HEK293T (cell line): ENCODE measurements at regions not wholly inside any gene's neighbourhood (a gene's known extent, or its start where the extent isn't known, plus 50 kb on each side); places are given as distances from the start of the nearest gene placed in this dataset.

Source experiments
- CTCF ChIA-PET: fragments of 350-600 bp; formaldehyde crosslinking; extraction: SDS; loops from one replicate; lab custom pipeline; 2021; ENCODE audit warnings: antibody characterized with exemption, inconsistent platforms; lab: Yijun Ruan, JAX
- POLR2A ChIA-PET: fragments of 350-600 bp; formaldehyde crosslinking; extraction: SDS; loops from one replicate; lab custom pipeline; 2020; ENCODE audit warnings: antibody characterized with exemption, inconsistent platforms; lab: Yijun Ruan, JAX
- DNase-seq: peaks from one replicate; pipeline ENCODE4 v3.0.0; 2012; ENCODE audit warnings: mixed read lengths; ENCODE audit errors: extremely low spot score
- ARNT ChIP-seq: fragments of 450-650 bp; IDR thresholded peaks from 2 replicates; pipeline ENCODE4 v1.6.1; 2017; ENCODE audit warnings: mild to moderate bottlenecking
- BHLHE40 ChIP-seq: fragments of 450-650 bp; IDR thresholded peaks from 2 replicates; pipeline ENCODE4 v1.6.1; 2016; ENCODE audit warnings: mild to moderate bottlenecking, moderate library complexity, borderline replicate concordance
- CTBP1 ChIP-seq: fragments of 450-650 bp; IDR thresholded peaks from 2 replicates; pipeline ENCODE4 v1.6.1; 2016; ENCODE audit warnings: borderline replicate concordance
- ELF4 ChIP-seq: fragments of 450-650 bp; IDR thresholded peaks from 2 replicates; pipeline ENCODE4 v1.6.1; 2017; ENCODE audit warnings: antibody characterized with exemption
- FOXA1 ChIP-seq: fragments of 450-650 bp; IDR thresholded peaks from 2 replicates; pipeline ENCODE4 v1.6.1; 2016; ENCODE audit warnings: mild to moderate bottlenecking
- FOXK2 ChIP-seq: fragments of 450-650 bp; IDR thresholded peaks from 2 replicates; pipeline ENCODE4 v1.6.1; 2016; ENCODE audit warnings: mild to moderate bottlenecking
- FOXM1 ChIP-seq: fragments of 450-650 bp; IDR thresholded peaks from 2 replicates; pipeline ENCODE4 v1.6.1; 2017; ENCODE audit warnings: mild to moderate bottlenecking, borderline replicate concordance
- HDGF ChIP-seq: fragments of 450-650 bp; IDR thresholded peaks from 2 replicates; pipeline ENCODE4 v1.6.1; 2017; ENCODE audit warnings: antibody characterized with exemption, borderline replicate concordance
- L3MBTL2 ChIP-seq: fragments of 450-650 bp; conservative IDR thresholded peaks from 2 replicates; pipeline ENCODE4 v1.6.1; 2016; ENCODE audit warnings: mild to moderate bottlenecking
- LEF1 ChIP-seq: fragments of 450-650 bp; IDR thresholded peaks from 2 replicates; pipeline ENCODE4 v1.6.1; 2017; ENCODE audit warnings: mild to moderate bottlenecking, borderline replicate concordance
- NFRKB ChIP-seq: fragments of 450-650 bp; IDR thresholded peaks from 2 replicates; pipeline ENCODE4 v1.6.1; 2016; ENCODE audit warnings: mild to moderate bottlenecking, moderate library complexity
- SP1 ChIP-seq: fragments of 450-650 bp; IDR thresholded peaks from 2 replicates; pipeline ENCODE4 v1.6.1; 2017
- SUZ12 ChIP-seq: fragments of 450-650 bp; IDR thresholded peaks from 2 replicates; pipeline ENCODE4 v1.6.1; 2016; ENCODE audit warnings: mild to moderate bottlenecking
- TARDBP ChIP-seq: fragments of 450-650 bp; IDR thresholded peaks from 2 replicates; pipeline ENCODE4 v1.6.1; 2016
- ZNF384 ChIP-seq: fragments of 450-650 bp; IDR thresholded peaks from 2 replicates; pipeline ENCODE4 v1.6.1; 2016
- TF ChIP-seq, protein P1 (sequence below): fragments of 450-650 bp; IDR thresholded peaks from 2 replicates; pipeline ENCODE4 v1.6.1; 2016

DNA sequence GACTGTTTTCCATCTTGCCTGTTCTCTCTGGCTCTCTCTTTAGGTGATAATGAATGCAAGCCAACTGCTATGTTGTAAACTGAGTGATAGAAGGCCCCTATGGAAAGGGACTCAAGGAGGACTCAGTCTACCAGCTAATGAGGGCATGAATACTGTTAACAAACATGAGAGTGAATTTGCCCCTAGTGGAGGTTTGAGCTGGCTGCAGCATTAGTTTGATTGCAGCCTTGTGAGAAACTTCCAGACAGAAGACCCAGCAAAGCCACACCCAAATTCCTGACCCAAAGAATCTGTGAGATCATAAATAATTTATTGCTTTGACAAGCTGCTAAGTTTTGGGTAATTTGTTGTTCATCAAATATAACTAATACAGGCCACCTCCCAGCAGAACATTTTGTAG, 50.0 kb upstream of the PLCB1 start:
- no peak for TF ChIP-seq NFRKB
- no peak for TF ChIP-seq CTBP1
- TF ChIP-seq HDGF, result no peak
- no peak for TF ChIP-seq LEF1
- no peak for TF ChIP-seq L3MBTL2
- no peak for TF ChIP-seq ARNT
- no peak for TF ChIP-seq FOXA1
- no peak for TF ChIP-seq ELF4
- TF ChIP-seq FOXK2, result no peak
- no peak for TF ChIP-seq BHLHE40
- TF ChIP-seq TARDBP, result no peak
- TF ChIP-seq SP1, result no peak
- TF ChIP-seq FOXM1, result no peak
- TF ChIP-seq, protein P1, sequence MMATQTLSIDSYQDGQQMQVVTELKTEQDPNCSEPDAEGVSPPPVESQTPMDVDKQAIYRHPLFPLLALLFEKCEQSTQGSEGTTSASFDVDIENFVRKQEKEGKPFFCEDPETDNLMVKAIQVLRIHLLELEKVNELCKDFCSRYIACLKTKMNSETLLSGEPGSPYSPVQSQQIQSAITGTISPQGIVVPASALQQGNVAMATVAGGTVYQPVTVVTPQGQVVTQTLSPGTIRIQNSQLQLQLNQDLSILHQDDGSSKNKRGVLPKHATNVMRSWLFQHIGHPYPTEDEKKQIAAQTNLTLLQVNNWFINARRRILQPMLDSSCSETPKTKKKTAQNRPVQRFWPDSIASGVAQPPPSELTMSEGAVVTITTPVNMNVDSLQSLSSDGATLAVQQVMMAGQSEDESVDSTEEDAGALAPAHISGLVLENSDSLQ, result no peak
- no peak for TF ChIP-seq SUZ12
- TF ChIP-seq ZNF384, result no peak
- POLR2A ChIA-PET, result no interaction called here
- peak; percentile 33 for DNase-seq
- CTCF ChIA-PET, result interaction anchor here (0.5 to 1.0 kb wide), 2 partner anchors 43 to 1260 kb away, joined by 3 to 5 read pairs; no protein-coding TSS in a partner anchor
